Fibroblast of villous mesenchyme (primary cell): ENCODE measurements at regions not wholly inside any gene's neighbourhood (a gene's known extent, or its start where the extent isn't known, plus 50 kb on each side); places are given as distances from the start of the nearest gene placed in this dataset.
"Not testable (repeated sequence)": the region's sequence is repeated elsewhere in the genome, so short reads cannot be mapped to it uniquely, and the experiment has no call there.

Experiments used
- DNase-seq: peaks from one replicate; pipeline ENCODE4 v3.0.0-alpha.2; 2010; ENCODE audit warnings: low read depth
- H3K4me3 ChIP-seq: 2 replicates; pipeline ENCODE4 v1.5.1; 2011; ENCODE audit warnings: low read depth, mild to moderate bottlenecking, low read length
- TF ChIP-seq, protein P1 (sequence below): IDR thresholded peaks from 2 replicates; pipeline ENCODE4 v1.5.1; 2012; ENCODE audit warnings: low read depth, mild to moderate bottlenecking, low read length; ENCODE audit not compliant: insufficient read depth

DNA sequence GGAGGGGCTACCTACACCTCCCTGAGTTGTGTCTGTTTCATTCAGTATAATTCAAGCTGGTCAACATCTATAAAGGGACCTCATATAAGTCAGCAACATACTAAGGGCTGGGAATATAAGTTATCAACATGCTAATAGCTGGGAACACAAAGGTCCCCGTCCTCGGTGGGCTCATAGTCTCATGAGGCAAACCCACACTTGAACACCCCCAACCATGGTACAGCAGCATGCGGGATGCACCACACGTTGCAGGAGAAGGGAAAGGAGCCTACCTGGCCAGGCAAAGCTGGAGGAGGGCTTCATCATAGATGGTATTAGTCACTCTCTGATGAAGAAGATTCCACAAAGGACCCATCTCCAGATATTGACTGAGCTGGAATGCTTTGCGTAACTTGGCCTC, 561.8 kb upstream of the B3GAT1 start:
- TF ChIP-seq, protein P1, sequence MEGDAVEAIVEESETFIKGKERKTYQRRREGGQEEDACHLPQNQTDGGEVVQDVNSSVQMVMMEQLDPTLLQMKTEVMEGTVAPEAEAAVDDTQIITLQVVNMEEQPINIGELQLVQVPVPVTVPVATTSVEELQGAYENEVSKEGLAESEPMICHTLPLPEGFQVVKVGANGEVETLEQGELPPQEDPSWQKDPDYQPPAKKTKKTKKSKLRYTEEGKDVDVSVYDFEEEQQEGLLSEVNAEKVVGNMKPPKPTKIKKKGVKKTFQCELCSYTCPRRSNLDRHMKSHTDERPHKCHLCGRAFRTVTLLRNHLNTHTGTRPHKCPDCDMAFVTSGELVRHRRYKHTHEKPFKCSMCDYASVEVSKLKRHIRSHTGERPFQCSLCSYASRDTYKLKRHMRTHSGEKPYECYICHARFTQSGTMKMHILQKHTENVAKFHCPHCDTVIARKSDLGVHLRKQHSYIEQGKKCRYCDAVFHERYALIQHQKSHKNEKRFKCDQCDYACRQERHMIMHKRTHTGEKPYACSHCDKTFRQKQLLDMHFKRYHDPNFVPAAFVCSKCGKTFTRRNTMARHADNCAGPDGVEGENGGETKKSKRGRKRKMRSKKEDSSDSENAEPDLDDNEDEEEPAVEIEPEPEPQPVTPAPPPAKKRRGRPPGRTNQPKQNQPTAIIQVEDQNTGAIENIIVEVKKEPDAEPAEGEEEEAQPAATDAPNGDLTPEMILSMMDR, result no peak
- no peak overlapping the region for H3K4me3 ChIP-seq
- DNase-seq, result no peak

DNA sequence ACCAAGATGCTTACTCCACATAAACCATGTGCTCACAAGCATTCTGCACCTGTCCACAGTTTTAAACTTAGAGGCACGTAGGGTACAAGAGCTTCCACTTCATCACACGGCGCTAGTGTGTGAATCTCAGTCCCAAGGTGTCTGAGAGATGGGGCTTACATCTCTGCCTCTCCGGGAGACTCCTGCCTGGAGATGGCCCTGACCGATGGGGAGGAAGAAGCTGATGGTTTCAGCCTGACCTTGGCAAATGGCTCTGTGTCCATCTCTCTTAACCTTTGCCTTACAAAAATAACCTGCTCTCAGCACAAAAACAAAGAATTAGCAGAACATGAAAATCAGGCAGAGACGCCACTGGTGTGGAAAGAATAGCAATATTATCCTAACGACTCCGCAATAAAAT, 559.3 kb upstream of the B3GAT1 start:
- no peak overlapping the region for H3K4me3 ChIP-seq
- DNase-seq, result no peak
- TF ChIP-seq, protein P1, result no peak

DNA sequence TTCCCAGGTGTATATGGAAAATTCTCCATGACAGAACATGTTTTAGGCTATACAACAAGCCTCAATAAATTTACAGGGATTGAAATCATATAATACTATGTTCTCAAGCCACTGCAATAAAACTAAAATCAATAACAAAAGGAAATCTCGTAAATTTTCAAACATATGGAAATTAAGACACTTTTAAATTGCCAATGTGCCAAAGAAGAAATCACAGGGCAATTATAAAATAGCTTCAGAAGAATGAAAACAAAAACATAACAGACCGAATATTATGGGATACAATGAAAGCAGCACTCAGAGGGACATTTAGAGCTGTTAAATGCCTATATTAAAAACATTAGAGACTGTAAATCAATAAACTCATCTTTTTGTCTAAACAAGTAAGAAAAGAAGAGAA, 555.7 kb upstream of the B3GAT1 start:
- DNase-seq, result no peak
- TF ChIP-seq, protein P1, result no peak
- H3K4me3 ChIP-seq, result no peak overlapping the region

DNA sequence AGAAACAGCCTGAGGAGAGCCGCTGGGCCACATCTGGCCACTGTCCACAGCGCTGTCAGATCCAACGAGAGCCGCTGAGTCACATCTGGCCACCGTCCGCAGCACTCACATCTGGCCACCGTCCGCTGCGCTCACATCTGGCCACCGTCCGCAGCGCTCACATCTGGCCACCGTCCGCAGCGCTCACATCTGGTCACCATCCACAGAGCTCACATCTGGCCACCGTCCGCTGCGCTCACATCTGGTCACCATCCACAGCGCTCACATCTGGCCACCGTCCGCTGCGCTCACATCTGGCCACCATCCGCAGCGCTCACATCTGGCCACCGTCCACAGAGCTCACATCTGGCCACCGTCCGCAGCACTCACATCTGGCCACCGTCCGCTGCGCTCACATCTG, 549.3 kb upstream of the B3GAT1 start:
- not testable (repeated sequence) for H3K4me3 ChIP-seq, DNase-seq

DNA sequence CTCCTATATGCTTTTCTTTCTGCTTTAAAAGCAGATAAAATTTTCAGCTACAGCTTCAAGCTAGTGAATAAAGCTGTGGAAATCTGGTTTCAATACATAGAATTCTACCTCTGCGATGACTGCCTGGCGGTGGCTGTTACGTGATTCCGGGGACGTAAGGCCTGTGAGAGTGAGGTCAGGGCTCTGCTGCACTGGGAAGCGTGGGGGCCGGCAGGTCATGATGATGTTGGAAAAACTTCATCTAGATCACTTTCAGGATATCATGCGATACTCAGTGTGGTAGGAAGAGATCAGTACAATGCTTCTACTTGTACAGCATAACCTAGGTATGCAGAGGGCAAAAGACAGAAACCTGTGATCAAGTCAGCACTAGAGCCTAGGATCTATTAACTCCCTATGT, 546.8 kb upstream of the B3GAT1 start:
- DNase-seq, result no peak
- TF ChIP-seq, protein P1, result no peak
- no peak overlapping the region for H3K4me3 ChIP-seq

DNA sequence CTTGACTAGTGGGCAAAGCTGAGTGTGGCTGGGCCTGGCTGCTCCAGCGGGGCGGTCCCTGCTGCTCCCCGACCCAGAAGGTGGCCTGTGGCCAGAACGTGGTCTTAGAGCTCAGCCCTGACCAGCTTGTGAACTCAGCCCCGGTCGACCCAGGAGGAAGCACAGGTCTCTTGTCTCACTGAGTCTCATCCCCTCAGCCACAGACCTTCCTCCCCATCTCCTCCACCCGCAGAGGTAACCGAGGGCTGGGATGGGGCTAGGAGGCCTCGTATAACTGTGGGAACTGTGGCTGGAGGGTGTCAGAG, 546.2 kb upstream of the B3GAT1 start:
- H3K4me3 ChIP-seq, result no peak overlapping the region
- TF ChIP-seq, protein P1, result no peak
- no peak for DNase-seq

DNA sequence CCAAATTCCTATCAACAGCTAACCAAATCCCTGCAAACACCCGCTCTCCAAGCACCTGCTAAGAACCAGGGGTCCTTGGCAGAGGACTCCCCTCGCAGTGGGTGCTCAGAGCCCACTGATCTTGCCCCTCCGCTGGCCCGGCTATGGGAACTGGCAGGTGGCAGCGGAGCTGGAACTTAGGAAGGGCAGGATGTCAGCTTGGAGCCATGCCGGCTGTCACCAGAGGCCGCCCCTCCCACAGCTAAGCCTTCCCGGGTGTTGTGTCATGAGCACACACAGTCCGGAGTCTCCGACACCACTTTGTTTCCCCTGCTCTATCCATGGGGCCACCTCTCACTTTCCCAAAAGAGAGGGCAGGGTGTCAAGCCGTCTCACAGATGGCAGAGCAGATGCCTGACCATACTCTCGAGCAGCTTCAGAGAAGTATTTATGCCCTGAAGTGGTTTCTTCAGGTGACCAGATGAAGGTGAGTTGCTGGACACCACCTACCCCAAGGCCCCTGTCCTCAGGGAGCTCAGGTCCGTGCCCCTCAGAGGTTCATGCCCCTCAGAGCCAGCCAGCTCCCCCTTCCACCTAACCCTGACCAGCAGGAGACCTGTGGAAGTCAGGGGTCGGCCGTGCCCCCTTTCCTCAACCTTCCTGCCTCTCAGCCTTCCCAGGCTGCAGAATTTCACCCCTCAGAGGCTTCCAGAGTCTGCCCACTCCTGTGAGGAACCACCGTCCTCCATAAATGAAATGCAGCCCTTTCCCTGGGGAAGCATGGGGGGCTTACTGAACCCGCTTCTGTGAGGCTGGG, 545.7 kb upstream of the B3GAT1 start:
- TF ChIP-seq, protein P1, result no peak
- no peak for DNase-seq
- no peak overlapping the region for H3K4me3 ChIP-seq
